Nephron progenitor cell (in vitro differentiated cells): ENCODE measurements at regions not wholly inside any gene's neighbourhood (a gene's known extent, or its start where the extent isn't known, plus 50 kb on each side); places are given as distances from the start of the nearest gene placed in this dataset.
"Not testable (repeated sequence)": the region's sequence is repeated elsewhere in the genome, so short reads cannot be mapped to it uniquely, and the experiment has no call there.

ENCODE experiments used
- DNase-seq: peaks from one replicate; pipeline ENCODE4 v3.0.0; 2021
- H3K27ac Mint-ChIP-seq: 2 replicates; pipeline ENCODE4 v1.8.0; 2021; ENCODE audit warnings: mild to moderate bottlenecking, moderate library complexity, mixed read lengths
- H3K27me3 Mint-ChIP-seq: 2 replicates; pipeline ENCODE4 v1.8.0; 2021; ENCODE audit warnings: mild to moderate bottlenecking, low read depth, mixed read lengths; ENCODE audit not compliant: poor library complexity
- H3K36me3 Mint-ChIP-seq: 2 replicates; pipeline ENCODE4 v1.8.0; 2021; ENCODE audit warnings: low read depth, mixed read lengths
- H3K4me1 Mint-ChIP-seq: 2 replicates; pipeline ENCODE4 v1.8.0; 2021; ENCODE audit warnings: mixed read lengths
- H3K4me3 Mint-ChIP-seq: 2 replicates; pipeline ENCODE4 v1.8.0; 2021; ENCODE audit warnings: mild to moderate bottlenecking, moderate library complexity, mixed read lengths
- H3K9me3 Mint-ChIP-seq: 2 replicates; pipeline ENCODE4 v1.8.0; 2021; ENCODE audit warnings: mild to moderate bottlenecking, moderate library complexity, mixed read lengths
- TF ChIP-seq, protein P1 (sequence below): fragments of 200-600 bp; sonication (generic); IDR thresholded peaks from 2 replicates; pipeline ENCODE4 v1.5.0; 2021; ENCODE audit warnings: antibody characterized with exemption

DNA sequence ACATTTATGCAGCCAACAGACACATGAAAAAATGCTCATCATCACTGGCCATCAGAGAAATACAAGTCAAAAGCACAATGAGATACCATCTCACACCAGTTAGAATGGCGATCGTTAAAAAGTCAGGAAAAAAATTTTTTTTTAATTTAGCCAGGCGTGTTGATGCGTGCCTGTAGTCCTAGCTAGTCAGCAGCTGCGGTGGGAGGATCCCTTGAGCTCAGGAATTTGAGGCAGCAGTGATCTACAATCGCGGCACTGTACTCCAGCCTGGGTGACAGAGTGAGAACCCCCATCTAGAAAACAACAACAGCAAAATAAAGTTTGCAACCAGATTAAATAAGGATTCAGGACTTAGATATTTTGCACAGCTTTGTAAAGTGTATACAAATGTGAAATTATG is 65.7 kb upstream of the ALG13 start:
- Mint-ChIP-seq H3K9me3 (peaks cover under 1% of the 10 kb centered on the region), H3K4me1 (no peaks in the 10 kb centered on the region), H3K4me3 (no peak overlapping the region), H3K27ac (no peak overlapping the region), H3K27me3 (peaks cover 6% of the 10 kb centered on the region), H3K36me3 (no peaks in the 10 kb centered on the region)
- DNase-seq = no peak
- TF ChIP-seq, protein P1, sequence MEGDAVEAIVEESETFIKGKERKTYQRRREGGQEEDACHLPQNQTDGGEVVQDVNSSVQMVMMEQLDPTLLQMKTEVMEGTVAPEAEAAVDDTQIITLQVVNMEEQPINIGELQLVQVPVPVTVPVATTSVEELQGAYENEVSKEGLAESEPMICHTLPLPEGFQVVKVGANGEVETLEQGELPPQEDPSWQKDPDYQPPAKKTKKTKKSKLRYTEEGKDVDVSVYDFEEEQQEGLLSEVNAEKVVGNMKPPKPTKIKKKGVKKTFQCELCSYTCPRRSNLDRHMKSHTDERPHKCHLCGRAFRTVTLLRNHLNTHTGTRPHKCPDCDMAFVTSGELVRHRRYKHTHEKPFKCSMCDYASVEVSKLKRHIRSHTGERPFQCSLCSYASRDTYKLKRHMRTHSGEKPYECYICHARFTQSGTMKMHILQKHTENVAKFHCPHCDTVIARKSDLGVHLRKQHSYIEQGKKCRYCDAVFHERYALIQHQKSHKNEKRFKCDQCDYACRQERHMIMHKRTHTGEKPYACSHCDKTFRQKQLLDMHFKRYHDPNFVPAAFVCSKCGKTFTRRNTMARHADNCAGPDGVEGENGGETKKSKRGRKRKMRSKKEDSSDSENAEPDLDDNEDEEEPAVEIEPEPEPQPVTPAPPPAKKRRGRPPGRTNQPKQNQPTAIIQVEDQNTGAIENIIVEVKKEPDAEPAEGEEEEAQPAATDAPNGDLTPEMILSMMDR = no peak

DNA sequence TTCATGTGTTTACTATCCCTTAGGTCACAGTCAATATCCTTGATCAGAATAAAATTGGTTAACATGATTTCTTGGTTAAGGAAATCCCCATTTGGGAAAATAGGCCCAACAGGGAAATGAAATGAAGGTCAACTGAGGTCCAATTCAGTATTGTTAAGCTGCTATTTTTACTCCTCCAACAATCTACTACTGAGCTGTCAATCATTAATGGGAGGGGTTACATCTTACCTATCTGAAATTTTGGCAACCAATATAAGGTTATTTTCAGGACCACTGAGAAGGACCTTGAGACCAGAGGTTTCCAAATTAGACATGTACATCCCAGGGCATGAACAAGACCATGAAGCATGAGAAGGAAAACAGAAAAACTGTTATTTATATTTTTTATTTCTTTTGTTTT is 64.2 kb upstream of the ALG13 start:
- no peak for DNase-seq
- no peak overlapping the region for H3K27ac Mint-ChIP-seq
- TF ChIP-seq, protein P1 = no peak
- peaks cover 8% of the 10 kb centered on the region for H3K27me3 Mint-ChIP-seq
- H3K36me3 Mint-ChIP-seq = no peaks in the 10 kb centered on the region
- peaks cover 8% of the 10 kb centered on the region for H3K9me3 Mint-ChIP-seq
- H3K4me1 Mint-ChIP-seq = no peaks in the 10 kb centered on the region
- H3K4me3 Mint-ChIP-seq = no peak overlapping the region

DNA sequence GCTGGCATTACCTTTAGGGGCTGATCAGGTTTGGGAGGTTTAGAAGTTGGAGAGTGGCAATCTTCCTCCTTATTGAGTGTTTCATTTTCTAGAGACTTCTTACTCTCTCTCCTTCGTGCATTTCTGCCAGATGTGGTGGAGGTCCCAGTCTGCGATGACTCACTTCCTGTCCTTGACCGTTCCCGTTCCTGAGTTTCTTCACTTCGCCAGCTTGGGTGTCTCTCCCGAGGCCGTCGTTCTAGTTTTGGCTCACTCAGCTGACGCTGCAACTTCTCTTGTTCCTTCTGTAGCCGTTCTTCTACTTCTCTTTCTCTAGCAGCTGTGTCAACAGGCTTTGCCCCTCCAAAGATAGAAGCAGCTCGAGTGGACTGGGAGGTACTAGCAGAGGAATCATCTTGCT is 60.9 kb upstream of the ALG13 start:
- not testable (repeated sequence) for H3K27me3 Mint-ChIP-seq, H3K4me3 Mint-ChIP-seq, H3K27ac Mint-ChIP-seq, H3K4me1 Mint-ChIP-seq, H3K36me3 Mint-ChIP-seq, DNase-seq, H3K9me3 Mint-ChIP-seq

DNA sequence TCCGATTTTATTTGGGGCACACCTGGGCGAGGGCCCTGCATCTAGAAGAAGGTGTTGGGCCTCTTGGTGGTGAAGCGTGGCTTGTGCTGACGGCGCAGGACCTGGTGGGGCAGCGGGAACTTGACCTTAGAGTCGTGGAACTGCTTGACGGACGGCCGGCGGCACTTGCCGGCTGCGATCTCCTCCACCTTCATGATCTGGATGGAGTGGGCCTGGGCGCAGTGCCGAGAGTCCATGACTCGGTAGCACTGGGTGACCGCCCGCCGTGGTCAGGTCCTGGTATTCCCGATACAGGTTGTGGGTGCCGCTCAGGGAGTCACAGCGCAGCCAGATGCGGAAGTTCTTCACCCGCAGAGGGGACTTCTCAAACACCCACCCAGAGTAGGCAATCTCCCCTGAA is 56.8 kb upstream of the ALG13 start:
- no peak for DNase-seq
- Mint-ChIP-seq H3K4me1 (no peaks in the 10 kb centered on the region), H3K27ac (no peak overlapping the region), H3K27me3 (peaks cover 8% of the 10 kb centered on the region), H3K4me3 (no peak overlapping the region), H3K36me3 (no peaks in the 10 kb centered on the region), H3K9me3 (peaks cover 8% of the 10 kb centered on the region)
- TF ChIP-seq, protein P1 = no peak

DNA sequence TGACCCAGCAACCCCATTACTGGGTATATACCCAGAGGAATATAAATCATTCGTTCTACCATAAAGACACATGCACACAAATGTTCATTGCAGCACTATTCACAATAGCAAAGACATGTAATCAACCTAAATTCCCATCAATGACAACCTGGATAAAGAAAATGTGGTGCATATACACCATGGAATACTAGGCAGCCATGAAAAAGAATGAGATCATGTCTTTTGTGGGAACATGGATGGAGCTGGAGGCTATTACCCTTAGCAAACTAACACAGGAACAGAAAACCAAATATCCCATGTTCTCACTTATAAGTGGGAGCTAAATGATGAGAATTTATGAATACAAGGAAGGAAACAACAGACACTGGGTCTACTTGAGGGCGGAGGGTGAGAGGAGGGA is 53.7 kb upstream of the ALG13 start:
- DNase-seq, H3K4me1 Mint-ChIP-seq, H3K27ac Mint-ChIP-seq, H3K36me3 Mint-ChIP-seq, H3K27me3 Mint-ChIP-seq, H3K9me3 Mint-ChIP-seq, H3K4me3 Mint-ChIP-seq: not testable (repeated sequence)
